ENCODE measurements at regions not wholly inside any gene's neighbourhood (a gene's known extent, or its start where the extent isn't known, plus 50 kb on each side); places are given as distances from the start of the nearest gene placed in this dataset.

DNA sequence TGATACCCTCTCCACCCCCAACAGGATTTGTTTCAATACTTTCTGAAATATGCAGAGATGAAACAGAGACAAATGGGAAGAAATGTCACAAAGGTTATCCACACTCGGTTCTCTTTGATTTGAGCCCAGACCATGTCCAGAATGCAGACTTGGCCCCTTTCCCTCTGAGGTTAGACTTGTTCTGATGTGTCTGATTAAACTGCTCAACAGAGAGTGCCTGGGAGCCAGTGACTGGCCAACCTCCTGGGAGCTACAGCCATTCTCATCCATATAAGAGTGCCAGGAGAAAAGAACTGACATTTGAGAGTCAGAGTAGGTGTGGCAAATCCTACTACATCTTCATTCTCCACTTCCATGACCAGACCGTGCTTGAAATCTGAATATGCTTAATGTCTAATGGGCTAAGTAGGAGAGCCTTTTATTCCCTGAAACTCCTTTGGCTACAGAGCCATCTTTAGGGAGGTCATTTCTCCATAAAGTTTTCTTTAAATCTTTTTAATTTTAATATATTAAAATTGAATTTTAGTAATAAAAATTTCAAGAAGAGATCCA is 201.4 kb downstream of the BLID start:
- Histone ChIP-seq H3K4me3 (replicated peaks in 1 of 3; ENCODE audit: insufficient read depth in 1 of 3, low read depth in 2 of 3, low read length in 3 of 3) (no peak overlapping the region), H3K9me3 (ENCODE audit: low read length) (no peaks in the 10 kb centered on the region), H2AFZ (ENCODE audit: low read length) (no peak overlapping the region), H4K20me1 (ENCODE audit: insufficient read depth, low read length) (no peaks in the 10 kb centered on the region), H3K4me1 (ENCODE audit: insufficient read depth, low read length) (peaks cover 14% of the 10 kb centered on the region), H3K9ac (ENCODE audit: insufficient read depth, low read depth, low read length) (no peak overlapping the region), H3K27me3 (ENCODE audit: control insufficient read depth in 1 of 2, insufficient read depth in 2 of 2, low read length in 2 of 2) (0 out of 5 replicates have a peak, but pooled peaks cover 0 to 2% of the 10 kb centered on the region in 2 experiments), H3K4me2 (ENCODE audit: low read depth, low read length) (no peak overlapping the region), H3K36me3 (replicated peaks in 1 of 2; ENCODE audit: control insufficient read depth in 1 of 2, insufficient read depth in 2 of 2, low read length in 2 of 2) (no peaks in the 10 kb centered on the region), H3K79me2 (ENCODE audit: insufficient read depth, low read length) (no peaks in the 10 kb centered on the region), H3K27ac (ENCODE audit: extremely low read length, insufficient read depth, low read length) (no peak overlapping the region)
- ChIA-PET CTCF (ENCODE audit: low intra/inter-chr PET ratio, low total read pairs) (no interaction called here), POLR2A (no interaction called here)
- in situ Hi-C loops (cut with HindIII; ENCODE audit: extremely low pct_ligation_motif_present, low pct_unique_long_range_greater_than_20kb) = no loop called here
- TF ChIP-seq, protein P1, sequence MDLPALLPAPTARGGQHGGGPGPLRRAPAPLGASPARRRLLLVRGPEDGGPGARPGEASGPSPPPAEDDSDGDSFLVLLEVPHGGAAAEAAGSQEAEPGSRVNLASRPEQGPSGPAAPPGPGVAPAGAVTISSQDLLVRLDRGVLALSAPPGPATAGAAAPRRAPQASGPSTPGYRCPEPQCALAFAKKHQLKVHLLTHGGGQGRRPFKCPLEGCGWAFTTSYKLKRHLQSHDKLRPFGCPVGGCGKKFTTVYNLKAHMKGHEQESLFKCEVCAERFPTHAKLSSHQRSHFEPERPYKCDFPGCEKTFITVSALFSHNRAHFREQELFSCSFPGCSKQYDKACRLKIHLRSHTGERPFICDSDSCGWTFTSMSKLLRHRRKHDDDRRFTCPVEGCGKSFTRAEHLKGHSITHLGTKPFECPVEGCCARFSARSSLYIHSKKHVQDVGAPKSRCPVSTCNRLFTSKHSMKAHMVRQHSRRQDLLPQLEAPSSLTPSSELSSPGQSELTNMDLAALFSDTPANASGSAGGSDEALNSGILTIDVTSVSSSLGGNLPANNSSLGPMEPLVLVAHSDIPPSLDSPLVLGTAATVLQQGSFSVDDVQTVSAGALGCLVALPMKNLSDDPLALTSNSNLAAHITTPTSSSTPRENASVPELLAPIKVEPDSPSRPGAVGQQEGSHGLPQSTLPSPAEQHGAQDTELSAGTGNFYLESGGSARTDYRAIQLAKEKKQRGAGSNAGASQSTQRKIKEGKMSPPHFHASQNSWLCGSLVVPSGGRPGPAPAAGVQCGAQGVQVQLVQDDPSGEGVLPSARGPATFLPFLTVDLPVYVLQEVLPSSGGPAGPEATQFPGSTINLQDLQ (CRISPR knock-in tag; IDR thresholded peaks at IDR 0.05) = no peak
- TF ChIP-seq, protein P2, sequence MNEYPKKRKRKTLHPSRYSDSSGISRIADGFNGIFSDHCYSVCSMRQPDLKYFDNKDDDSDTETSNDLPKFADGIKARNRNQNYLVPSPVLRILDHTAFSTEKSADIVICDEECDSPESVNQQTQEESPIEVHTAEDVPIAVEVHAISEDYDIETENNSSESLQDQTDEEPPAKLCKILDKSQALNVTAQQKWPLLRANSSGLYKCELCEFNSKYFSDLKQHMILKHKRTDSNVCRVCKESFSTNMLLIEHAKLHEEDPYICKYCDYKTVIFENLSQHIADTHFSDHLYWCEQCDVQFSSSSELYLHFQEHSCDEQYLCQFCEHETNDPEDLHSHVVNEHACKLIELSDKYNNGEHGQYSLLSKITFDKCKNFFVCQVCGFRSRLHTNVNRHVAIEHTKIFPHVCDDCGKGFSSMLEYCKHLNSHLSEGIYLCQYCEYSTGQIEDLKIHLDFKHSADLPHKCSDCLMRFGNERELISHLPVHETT (CRISPR knock-in tag; conservative IDR thresholded peaks at IDR 0.05) = no peak
- TF ChIP-seq MAF1 (CRISPR knock-in tag; IDR thresholded peaks at IDR 0.05; ENCODE audit: borderline replicate concordance) (no peak), SRSF4 (IDR thresholded peaks at IDR 0.05; ENCODE audit: low read depth, low read length, poor library complexity, severe bottlenecking) (no peak), PHF21A (CRISPR knock-in tag; IDR thresholded peaks at IDR 0.05) (no peak), ZFP36 (IDR thresholded peaks at IDR 0.05; ENCODE audit: borderline replicate concordance, low read depth, low read length, partially characterized antibody) (no peak), SMAD9 (CRISPR knock-in tag; IDR thresholded peaks at IDR 0.05) (no peak), PAX8 (CRISPR knock-in tag; IDR thresholded peaks at IDR 0.05; ENCODE audit: borderline replicate concordance) (no peak), FOSL2 (CRISPR knock-in tag; IDR thresholded peaks at IDR 0.05) (no peak), SOX6 (IDR thresholded peaks at IDR 0.05) (no peak), SOX6 (CRISPR knock-in tag; IDR thresholded peaks at IDR 0.05) (no peak), CBFB (CRISPR knock-in tag; IDR thresholded peaks at IDR 0.05) (no peak)
- TF ChIP-seq, protein P3, sequence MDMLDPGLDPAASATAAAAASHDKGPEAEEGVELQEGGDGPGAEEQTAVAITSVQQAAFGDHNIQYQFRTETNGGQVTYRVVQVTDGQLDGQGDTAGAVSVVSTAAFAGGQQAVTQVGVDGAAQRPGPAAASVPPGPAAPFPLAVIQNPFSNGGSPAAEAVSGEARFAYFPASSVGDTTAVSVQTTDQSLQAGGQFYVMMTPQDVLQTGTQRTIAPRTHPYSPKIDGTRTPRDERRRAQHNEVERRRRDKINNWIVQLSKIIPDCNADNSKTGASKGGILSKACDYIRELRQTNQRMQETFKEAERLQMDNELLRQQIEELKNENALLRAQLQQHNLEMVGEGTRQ (IDR thresholded peaks at IDR 0.05; ENCODE audit: low read depth, low read length) = no peak
- TF ChIP-seq, protein P3 (CRISPR knock-in tag; IDR thresholded peaks at IDR 0.05; ENCODE audit: borderline replicate concordance) = no peak
- TF ChIP-seq, protein P4, sequence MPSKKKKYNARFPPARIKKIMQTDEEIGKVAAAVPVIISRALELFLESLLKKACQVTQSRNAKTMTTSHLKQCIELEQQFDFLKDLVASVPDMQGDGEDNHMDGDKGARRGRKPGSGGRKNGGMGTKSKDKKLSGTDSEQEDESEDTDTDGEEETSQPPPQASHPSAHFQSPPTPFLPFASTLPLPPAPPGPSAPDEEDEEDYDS (CRISPR knock-in tag; IDR thresholded peaks at IDR 0.05) = no peak
- TF ChIP-seq, protein P5, sequence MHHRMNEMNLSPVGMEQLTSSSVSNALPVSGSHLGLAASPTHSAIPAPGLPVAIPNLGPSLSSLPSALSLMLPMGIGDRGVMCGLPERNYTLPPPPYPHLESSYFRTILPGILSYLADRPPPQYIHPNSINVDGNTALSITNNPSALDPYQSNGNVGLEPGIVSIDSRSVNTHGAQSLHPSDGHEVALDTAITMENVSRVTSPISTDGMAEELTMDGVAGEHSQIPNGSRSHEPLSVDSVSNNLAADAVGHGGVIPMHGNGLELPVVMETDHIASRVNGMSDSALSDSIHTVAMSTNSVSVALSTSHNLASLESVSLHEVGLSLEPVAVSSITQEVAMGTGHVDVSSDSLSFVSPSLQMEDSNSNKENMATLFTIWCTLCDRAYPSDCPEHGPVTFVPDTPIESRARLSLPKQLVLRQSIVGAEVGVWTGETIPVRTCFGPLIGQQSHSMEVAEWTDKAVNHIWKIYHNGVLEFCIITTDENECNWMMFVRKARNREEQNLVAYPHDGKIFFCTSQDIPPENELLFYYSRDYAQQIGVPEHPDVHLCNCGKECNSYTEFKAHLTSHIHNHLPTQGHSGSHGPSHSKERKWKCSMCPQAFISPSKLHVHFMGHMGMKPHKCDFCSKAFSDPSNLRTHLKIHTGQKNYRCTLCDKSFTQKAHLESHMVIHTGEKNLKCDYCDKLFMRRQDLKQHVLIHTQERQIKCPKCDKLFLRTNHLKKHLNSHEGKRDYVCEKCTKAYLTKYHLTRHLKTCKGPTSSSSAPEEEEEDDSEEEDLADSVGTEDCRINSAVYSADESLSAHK (CRISPR knock-in tag; IDR thresholded peaks at IDR 0.05; ENCODE audit: borderline replicate concordance) = no peak
- DNase-seq (ENCODE audit: low spot score) (no peak), FAIRE-seq (no peak), ATAC-seq (no peak)
- intact Hi-C loops (cut with micrococcal nuclease; ENCODE audit: unreplicated experiment) = no loop called here
- BruUV-seq (replicated peaks) = no TSS peak
- WGBS (ENCODE audit: low lambda C conversion rate) = 44% methylated on average over 2 of the region's 2 CpGs

All from HepG2 (cell line).